WTC11 (cell line): ENCODE measurements at regions not wholly inside any gene's neighbourhood (a gene's known extent, or its start where the extent isn't known, plus 50 kb on each side); places are given as distances from the start of the nearest gene placed in this dataset.

ENCODE experiments used
- CTCF ChIP-seq: fragments of 200-600 bp; IDR thresholded peaks from 2 replicates; pipeline ENCODE4 v1.8.0; 2022; ENCODE audit warnings: antibody characterized with exemption
- JUN ChIP-seq: sonication (generic); formaldehyde crosslinking; IDR thresholded peaks from 2 replicates; pipeline ENCODE4 v1.8.0; 2023; ENCODE audit warnings: mild to moderate bottlenecking, missing genetic modification reagents
- NR1H2 ChIP-seq: sonication (generic); formaldehyde crosslinking; IDR thresholded peaks from 2 replicates; pipeline ENCODE4 v1.9.0; 2021; ENCODE audit warnings: mild to moderate bottlenecking, moderate library complexity, missing genetic modification reagents
- RELA ChIP-seq: sonication (generic); formaldehyde crosslinking; IDR thresholded peaks from 2 replicates; pipeline ENCODE4 v1.8.1; 2022; ENCODE audit warnings: missing genetic modification reagents, mild to moderate bottlenecking, borderline replicate concordance
- SMAD3 ChIP-seq: sonication (generic); formaldehyde crosslinking; IDR thresholded peaks from 2 replicates; pipeline ENCODE4 v1.8.0; 2022; ENCODE audit warnings: missing genetic modification reagents, mild to moderate bottlenecking, borderline replicate concordance
- ZNF317 ChIP-seq: sonication (generic); formaldehyde crosslinking; IDR thresholded peaks from 2 replicates; pipeline ENCODE4 v1.8.1; 2023; ENCODE audit warnings: low read depth, mild to moderate bottlenecking, moderate library complexity, missing genetic modification reagents, borderline replicate concordance
- TF ChIP-seq, protein P1 (sequence below): sonication (generic); formaldehyde crosslinking; IDR thresholded peaks from 2 replicates; pipeline ENCODE4 v1.8.1; 2022; ENCODE audit warnings: low read depth, mild to moderate bottlenecking, moderate library complexity, missing genetic modification reagents, borderline replicate concordance
- TF ChIP-seq, protein P2 (sequence below): sonication (generic); formaldehyde crosslinking; IDR thresholded peaks from 2 replicates; pipeline ENCODE4 v1.8.1; 2023; ENCODE audit warnings: mild to moderate bottlenecking, missing genetic modification reagents, moderate library complexity

GRCh38 chr7:16170671-16171070 is 250.7 kb downstream of the CRPPA start:
- TF ChIP-seq CTCF, result no peak
- TF ChIP-seq RELA (CRISPR knock-in tag), result no peak
- no peak for TF ChIP-seq SMAD3 (CRISPR knock-in tag)
- TF ChIP-seq JUN (CRISPR knock-in tag), result no peak
- TF ChIP-seq NR1H2 (CRISPR knock-in tag), result no peak
- TF ChIP-seq ZNF317, result no peak
- TF ChIP-seq, protein P1, sequence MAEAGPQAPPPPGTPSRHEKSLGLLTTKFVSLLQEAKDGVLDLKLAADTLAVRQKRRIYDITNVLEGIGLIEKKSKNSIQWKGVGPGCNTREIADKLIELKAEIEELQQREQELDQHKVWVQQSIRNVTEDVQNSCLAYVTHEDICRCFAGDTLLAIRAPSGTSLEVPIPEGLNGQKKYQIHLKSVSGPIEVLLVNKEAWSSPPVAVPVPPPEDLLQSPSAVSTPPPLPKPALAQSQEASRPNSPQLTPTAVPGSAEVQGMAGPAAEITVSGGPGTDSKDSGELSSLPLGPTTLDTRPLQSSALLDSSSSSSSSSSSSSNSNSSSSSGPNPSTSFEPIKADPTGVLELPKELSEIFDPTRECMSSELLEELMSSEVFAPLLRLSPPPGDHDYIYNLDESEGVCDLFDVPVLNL, result no peak
- TF ChIP-seq, protein P2, sequence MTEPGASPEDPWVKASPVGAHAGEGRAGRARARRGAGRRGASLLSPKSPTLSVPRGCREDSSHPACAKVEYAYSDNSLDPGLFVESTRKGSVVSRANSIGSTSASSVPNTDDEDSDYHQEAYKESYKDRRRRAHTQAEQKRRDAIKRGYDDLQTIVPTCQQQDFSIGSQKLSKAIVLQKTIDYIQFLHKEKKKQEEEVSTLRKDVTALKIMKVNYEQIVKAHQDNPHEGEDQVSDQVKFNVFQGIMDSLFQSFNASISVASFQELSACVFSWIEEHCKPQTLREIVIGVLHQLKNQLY (CRISPR knock-in tag), result no peak
